ENCODE measurements at regions not wholly inside any gene's neighbourhood (a gene's known extent, or its start where the extent isn't known, plus 50 kb on each side); places are given as distances from the start of the nearest gene placed in this dataset.
A peak's percentile ranks its signal among the peaks of the same experiment; 100 is the strongest.

- ATAC-seq (peak in 3 of 4 donors; percentile 1 to 21 (median 1)), DNase-seq (no peak)
- Histone ChIP-seq H3K4me1 (peaks cover 39% of the 10 kb centered on the region), H3K9me3 (no peaks in the 10 kb centered on the region), H3K36me3 (ENCODE audit: insufficient read depth in 1 of 2, low read depth in 1 of 2) (no peaks in the 10 kb centered on the region), H3K4me3 (no peak overlapping the region), H3K27ac (peak overlapping the region; percentile 73), H3K27me3 (ENCODE audit: insufficient read depth in 3 of 3, low read length in 2 of 3) (no peaks in the 10 kb centered on the region)
- TF ChIP-seq CTCF (IDR thresholded peaks at IDR 0.05): no peak
- 46 to 60% (median 48%) methylated on average over 6 of the region's 6 CpGs for WGBS, 3 donors
- intact Hi-C loops (cut with DNase I): loop anchor here (5.0 kb wide), 2 partner anchors 79 to 211 kb away; partner anchors contain the start of genes CD164 (in 2 of the 2) and SESN1 (in 1 of the 2)
These were observed 78.5 kb downstream of the CD164 start for GRCh38 chr6:109303640-109304283.

GRCh38 chr6:109303164-109303563 is 79.1 kb downstream of the CD164 start:
- Histone ChIP-seq H3K9me3 (no peaks in the 10 kb centered on the region), H3K27ac (no peak overlapping the region), H3K36me3 (ENCODE audit: insufficient read depth in 1 of 2, low read depth in 1 of 2) (no peaks in the 10 kb centered on the region), H3K27me3 (ENCODE audit: insufficient read depth in 3 of 3, low read length in 2 of 3) (no peaks in the 10 kb centered on the region), H3K4me1 (peaks cover 39% of the 10 kb centered on the region), H3K4me3 (no peak overlapping the region)
- WGBS, 3 donors: 88 to 93% (median 90%) methylated on average over 4 of the region's 4 CpGs
- ATAC-seq (no peak), DNase-seq (no peak)
- TF ChIP-seq CTCF (IDR thresholded peaks at IDR 0.05): no peak
- intact Hi-C loops (cut with DNase I): loop anchor here (5.0 kb wide), 2 partner anchors 79 to 211 kb away; partner anchors contain the start of genes CD164 (in 2 of the 2) and SESN1 (in 1 of the 2)

GRCh38 chr6:109302176-109302575 is 80.1 kb downstream of the CD164 start:
- no peaks in the 10 kb centered on the region for H3K27me3 ChIP-seq (ENCODE audit: insufficient read depth in 3 of 3, low read length in 2 of 3)
- H3K27ac ChIP-seq: no peak overlapping the region
- ATAC-seq (no peak), DNase-seq (no peak)
- 86 to 92% (median 86%) methylated on average over 4 of the region's 4 CpGs for WGBS, 3 donors
- peaks cover 39% of the 10 kb centered on the region for H3K4me1 ChIP-seq
- no peaks in the 10 kb centered on the region for H3K9me3 ChIP-seq
- intact Hi-C loops (cut with DNase I): loop anchor here (5.0 kb wide), 2 partner anchors 80 to 210 kb away; partner anchors contain the start of genes CD164 (in 2 of the 2) and SESN1 (in 1 of the 2)
- no peak overlapping the region for H3K4me3 ChIP-seq
- TF ChIP-seq CTCF (IDR thresholded peaks at IDR 0.05): no peak
- no peaks in the 10 kb centered on the region for H3K36me3 ChIP-seq (ENCODE audit: insufficient read depth in 1 of 2, low read depth in 1 of 2)

GRCh38 chr6:109301418-109301817 is 80.8 kb downstream of the CD164 start:
- no peaks in the 10 kb centered on the region for H3K9me3 ChIP-seq
- no peaks in the 10 kb centered on the region for H3K36me3 ChIP-seq (ENCODE audit: insufficient read depth in 1 of 2, low read depth in 1 of 2)
- intact Hi-C loops (cut with DNase I): loop anchor here (5.0 kb wide), 2 partner anchors 81 to 209 kb away; partner anchors contain the start of genes CD164 (in 2 of the 2) and SESN1 (in 1 of the 2)
- H3K4me3 ChIP-seq: peak overlapping the region; percentile 58
- ATAC-seq (no peak), DNase-seq (no peak)
- 46 to 51% (median 50%) methylated on average over 2 of the region's 2 CpGs for WGBS, 3 donors
- no peak for TF ChIP-seq CTCF (IDR thresholded peaks at IDR 0.05)
- H3K27ac ChIP-seq: peak overlapping the region; percentile 89
- H3K4me1 ChIP-seq: peaks cover 39% of the 10 kb centered on the region
- H3K27me3 ChIP-seq (ENCODE audit: insufficient read depth in 3 of 3, low read length in 2 of 3): no peaks in the 10 kb centered on the region

All from psoas muscle (tissue), 7 donors.